ENCODE measurements at regions not wholly inside any gene's neighbourhood (a gene's known extent, or its start where the extent isn't known, plus 50 kb on each side); places are given as distances from the start of the nearest gene placed in this dataset.

DNA sequence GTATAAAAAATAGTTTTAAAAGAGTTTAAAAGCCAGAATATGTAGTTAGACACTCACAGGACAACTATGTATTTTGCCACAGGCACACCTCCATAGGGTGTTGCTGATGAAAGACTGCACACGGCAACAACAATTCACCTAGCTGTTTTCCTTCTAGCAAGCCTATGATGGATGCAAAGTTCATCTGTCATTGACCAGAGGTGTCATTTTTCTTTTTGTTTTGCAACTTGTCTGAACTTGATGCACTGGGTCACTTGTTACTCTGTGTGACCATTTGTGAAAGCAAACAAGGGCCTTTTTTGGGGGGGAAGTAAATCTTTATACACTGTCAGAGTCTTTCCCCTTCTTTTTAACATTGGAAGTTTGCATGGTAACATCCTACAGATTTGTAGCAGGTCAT is 258.0 kb upstream of the SEMA3A start:
- TF ChIP-seq POLR2A (IDR thresholded peaks at IDR 0.05) (no peak), EP300 (IDR thresholded peaks at IDR 0.05) (no peak)
- TF ChIP-seq, protein P1, sequence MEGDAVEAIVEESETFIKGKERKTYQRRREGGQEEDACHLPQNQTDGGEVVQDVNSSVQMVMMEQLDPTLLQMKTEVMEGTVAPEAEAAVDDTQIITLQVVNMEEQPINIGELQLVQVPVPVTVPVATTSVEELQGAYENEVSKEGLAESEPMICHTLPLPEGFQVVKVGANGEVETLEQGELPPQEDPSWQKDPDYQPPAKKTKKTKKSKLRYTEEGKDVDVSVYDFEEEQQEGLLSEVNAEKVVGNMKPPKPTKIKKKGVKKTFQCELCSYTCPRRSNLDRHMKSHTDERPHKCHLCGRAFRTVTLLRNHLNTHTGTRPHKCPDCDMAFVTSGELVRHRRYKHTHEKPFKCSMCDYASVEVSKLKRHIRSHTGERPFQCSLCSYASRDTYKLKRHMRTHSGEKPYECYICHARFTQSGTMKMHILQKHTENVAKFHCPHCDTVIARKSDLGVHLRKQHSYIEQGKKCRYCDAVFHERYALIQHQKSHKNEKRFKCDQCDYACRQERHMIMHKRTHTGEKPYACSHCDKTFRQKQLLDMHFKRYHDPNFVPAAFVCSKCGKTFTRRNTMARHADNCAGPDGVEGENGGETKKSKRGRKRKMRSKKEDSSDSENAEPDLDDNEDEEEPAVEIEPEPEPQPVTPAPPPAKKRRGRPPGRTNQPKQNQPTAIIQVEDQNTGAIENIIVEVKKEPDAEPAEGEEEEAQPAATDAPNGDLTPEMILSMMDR (IDR thresholded peaks at IDR 0.05), result no peak
